Stimulated activated effector memory CD8-positive, alpha-beta T cell treated with anti-CD3 and anti-CD28 coated beads, Interleukin-12 subunit alpha, Interleukin-12 subunit beta, amount 100 ng/mL, for 72 hours (primary cell): ENCODE measurements at regions not wholly inside any gene's neighbourhood (a gene's known extent, or its start where the extent isn't known, plus 50 kb on each side); places are given as distances from the start of the nearest gene placed in this dataset.

Experiments used
- ATAC-seq: fragments of 150-1000 bp; cut with Tn5 transposase; 2 replicates; pipeline ENCODE4 v1.10.0; 2021
- DNase-seq, 2 donors: peaks; one replicate each; pipeline ENCODE4 v3.0.0; 2021 to 2022; ENCODE audit warnings: low spot score in 2 of 2
- H3K27ac Mint-ChIP-seq: one replicate; pipeline ENCODE4 v1.8.0; 2022; ENCODE audit warnings: mild to moderate bottlenecking, mixed read lengths
- H3K36me3 Mint-ChIP-seq: one replicate; pipeline ENCODE4 v1.8.0; 2022; ENCODE audit warnings: mild to moderate bottlenecking, mixed read lengths
- H3K4me1 Mint-ChIP-seq: one replicate; pipeline ENCODE4 v1.8.0; 2022; ENCODE audit warnings: mixed read lengths
- H3K4me3 Mint-ChIP-seq: one replicate; pipeline ENCODE4 v1.8.0; 2022; ENCODE audit warnings: mild to moderate bottlenecking, mixed read lengths
- H3K9me3 Mint-ChIP-seq: one replicate; pipeline ENCODE4 v1.8.0; 2022; ENCODE audit warnings: mixed read lengths

- H3K4me1 Mint-ChIP-seq, result no peaks in the 10 kb centered on the region
- no peak overlapping the region for H3K4me3 Mint-ChIP-seq
- no peak overlapping the region for H3K27ac Mint-ChIP-seq
- DNase-seq (no peak), ATAC-seq (no peak)
- H3K36me3 Mint-ChIP-seq, result no peaks in the 10 kb centered on the region
- peaks cover 17% of the 10 kb centered on the region for H3K9me3 Mint-ChIP-seq
These were observed 965.6 kb upstream of the CHORDC1 start for GRCh38 chr11:91188484-91188883.

GRCh38 chr11:91187314-91187713 lies 964.5 kb upstream of the CHORDC1 start:
- DNase-seq (no peak), ATAC-seq (no peak)
- Mint-ChIP-seq H3K4me3 (no peak overlapping the region), H3K4me1 (no peaks in the 10 kb centered on the region), H3K27ac (no peak overlapping the region), H3K9me3 (peaks cover 19% of the 10 kb centered on the region), H3K36me3 (no peaks in the 10 kb centered on the region)

- H3K9me3 Mint-ChIP-seq, result peaks cover 15% of the 10 kb centered on the region
- no peak overlapping the region for H3K27ac Mint-ChIP-seq
- H3K36me3 Mint-ChIP-seq, result no peaks in the 10 kb centered on the region
- DNase-seq (no peak), ATAC-seq (no peak)
- no peaks in the 10 kb centered on the region for H3K4me1 Mint-ChIP-seq
- H3K4me3 Mint-ChIP-seq, result no peak overlapping the region
These were observed 955.5 kb upstream of the CHORDC1 start for GRCh38 chr11:91178366-91178765.

GRCh38 chr11:91174734-91175133 lies 951.9 kb upstream of the CHORDC1 start:
- Mint-ChIP-seq H3K36me3 (no peaks in the 10 kb centered on the region), H3K27ac (no peak overlapping the region), H3K4me1 (no peaks in the 10 kb centered on the region), H3K9me3 (peaks cover 24% of the 10 kb centered on the region), H3K4me3 (no peak overlapping the region)
- DNase-seq (no peak), ATAC-seq (no peak)

- Mint-ChIP-seq H3K27ac (no peak overlapping the region), H3K4me3 (no peak overlapping the region), H3K9me3 (peaks cover 25% of the 10 kb centered on the region), H3K36me3 (no peaks in the 10 kb centered on the region), H3K4me1 (no peaks in the 10 kb centered on the region)
- DNase-seq, result no peak
- no peak for ATAC-seq
These were observed 951.3 kb upstream of the CHORDC1 start for GRCh38 chr11:91174193-91174592.

- no peaks in the 10 kb centered on the region for H3K36me3 Mint-ChIP-seq
- peaks cover 28% of the 10 kb centered on the region for H3K9me3 Mint-ChIP-seq
- no peaks in the 10 kb centered on the region for H3K4me1 Mint-ChIP-seq
- H3K27ac Mint-ChIP-seq, result no peak overlapping the region
- H3K4me3 Mint-ChIP-seq, result no peak overlapping the region
- no peak for ATAC-seq
- DNase-seq, result no peak
These were observed 950.9 kb upstream of the CHORDC1 start for GRCh38 chr11:91173701-91174100.

- Mint-ChIP-seq H3K9me3 (peaks cover 19% of the 10 kb centered on the region), H3K4me1 (no peaks in the 10 kb centered on the region), H3K36me3 (no peaks in the 10 kb centered on the region), H3K4me3 (no peak overlapping the region), H3K27ac (no peak overlapping the region)
- DNase-seq, result no peak
- no peak for ATAC-seq
These were observed 947.9 kb upstream of the CHORDC1 start for GRCh38 chr11:91170711-91171110.

- Mint-ChIP-seq H3K4me1 (no peaks in the 10 kb centered on the region), H3K27ac (no peak overlapping the region), H3K9me3 (peaks cover 15% of the 10 kb centered on the region), H3K36me3 (no peaks in the 10 kb centered on the region), H3K4me3 (no peak overlapping the region)
- DNase-seq, result no peak
- ATAC-seq, result no peak
These were observed 941.6 kb upstream of the CHORDC1 start for GRCh38 chr11:91164452-91164822.

- Mint-ChIP-seq H3K27ac (no peak overlapping the region), H3K4me3 (no peak overlapping the region), H3K9me3 (peaks cover 11% of the 10 kb centered on the region), H3K4me1 (no peaks in the 10 kb centered on the region), H3K36me3 (no peaks in the 10 kb centered on the region)
- DNase-seq (no peak), ATAC-seq (no peak)
These were observed 941.0 kb upstream of the CHORDC1 start for GRCh38 chr11:91163619-91164451.

GRCh38 chr11:91160661-91161060 lies 937.8 kb upstream of the CHORDC1 start:
- ATAC-seq, result no peak

GRCh38 chr11:91158891-91159537 lies 936.2 kb upstream of the CHORDC1 start:
- peaks cover 14% of the 10 kb centered on the region for H3K9me3 Mint-ChIP-seq
- H3K4me1 Mint-ChIP-seq, result no peaks in the 10 kb centered on the region
- ATAC-seq (no peak), DNase-seq (no peak)
- H3K36me3 Mint-ChIP-seq, result no peaks in the 10 kb centered on the region
- H3K4me3 Mint-ChIP-seq, result no peak overlapping the region
- H3K27ac Mint-ChIP-seq, result no peak overlapping the region

More at GRCh38 chr11:91160661-91161060, 937.8 kb upstream of the CHORDC1 start:
- H3K27ac Mint-ChIP-seq, result no peak overlapping the region
- no peak overlapping the region for H3K4me3 Mint-ChIP-seq
- H3K9me3 Mint-ChIP-seq, result peaks cover 16% of the 10 kb centered on the region
- no peaks in the 10 kb centered on the region for H3K36me3 Mint-ChIP-seq
- no peaks in the 10 kb centered on the region for H3K4me1 Mint-ChIP-seq
- no peak for DNase-seq

GRCh38 chr11:91158297-91158696 lies 935.4 kb upstream of the CHORDC1 start:
- no peak overlapping the region for H3K27ac Mint-ChIP-seq
- no peaks in the 10 kb centered on the region for H3K36me3 Mint-ChIP-seq
- ATAC-seq, result no peak
- H3K4me1 Mint-ChIP-seq, result no peaks in the 10 kb centered on the region
- no peak for DNase-seq
- peaks cover 14% of the 10 kb centered on the region for H3K9me3 Mint-ChIP-seq
- no peak overlapping the region for H3K4me3 Mint-ChIP-seq

GRCh38 chr11:91156041-91156440 lies 933.2 kb upstream of the CHORDC1 start:
- H3K4me1 Mint-ChIP-seq, result no peaks in the 10 kb centered on the region

GRCh38 chr11:91147885-91148284 lies 925.0 kb upstream of the CHORDC1 start:
- no peak overlapping the region for H3K4me3 Mint-ChIP-seq
- no peaks in the 10 kb centered on the region for H3K4me1 Mint-ChIP-seq
- no peak for ATAC-seq
- no peak overlapping the region for H3K27ac Mint-ChIP-seq
- no peaks in the 10 kb centered on the region for H3K36me3 Mint-ChIP-seq
- no peak for DNase-seq
- peaks cover 26% of the 10 kb centered on the region for H3K9me3 Mint-ChIP-seq

More at GRCh38 chr11:91156041-91156440, 933.2 kb upstream of the CHORDC1 start:
- no peak for DNase-seq
- Mint-ChIP-seq H3K4me3 (no peak overlapping the region), H3K9me3 (peaks cover 18% of the 10 kb centered on the region), H3K36me3 (no peaks in the 10 kb centered on the region), H3K27ac (no peak overlapping the region)
- no peak for ATAC-seq

GRCh38 chr11:91141655-91142054 lies 918.8 kb upstream of the CHORDC1 start:
- no peak for DNase-seq

GRCh38 chr11:91136631-91137030 lies 913.8 kb upstream of the CHORDC1 start:
- H3K9me3 Mint-ChIP-seq, result peaks cover 8% of the 10 kb centered on the region
- H3K4me1 Mint-ChIP-seq, result no peaks in the 10 kb centered on the region
- no peak overlapping the region for H3K27ac Mint-ChIP-seq
- DNase-seq (no peak), ATAC-seq (no peak)
- no peak overlapping the region for H3K4me3 Mint-ChIP-seq
- no peaks in the 10 kb centered on the region for H3K36me3 Mint-ChIP-seq

More at GRCh38 chr11:91141655-91142054, 918.8 kb upstream of the CHORDC1 start:
- peaks cover 18% of the 10 kb centered on the region for H3K9me3 Mint-ChIP-seq
- ATAC-seq, result no peak
- no peaks in the 10 kb centered on the region for H3K36me3 Mint-ChIP-seq
- H3K27ac Mint-ChIP-seq, result no peak overlapping the region
- no peak overlapping the region for H3K4me3 Mint-ChIP-seq
- H3K4me1 Mint-ChIP-seq, result no peaks in the 10 kb centered on the region
